HG03378 (cell line): ENCODE measurements at regions not wholly inside any gene's neighbourhood (a gene's known extent, or its start where the extent isn't known, plus 50 kb on each side); places are given as distances from the start of the nearest gene placed in this dataset.

ENCODE experiments used
- ATAC-seq: cut with Tn5 transposase; IDR thresholded peaks from one replicate; pipeline ENCODE4 v1.9.1; 2021; ENCODE audit warnings: mild to moderate bottlenecking, moderate library complexity; ENCODE audit not compliant: unreplicated experiment

- no peak for ATAC-seq
Observed at GRCh38 chr1:187078916-187079315, 250.2 kb downstream of the PLA2G4A start.

GRCh38 chr1:187079330-187079729, 250.6 kb downstream of the PLA2G4A start:
- no peak for ATAC-seq

- no peak for ATAC-seq
Observed at GRCh38 chr1:187091666-187092065, 262.9 kb downstream of the PLA2G4A start.

GRCh38 chr1:187092104-187092503, 263.4 kb downstream of the PLA2G4A start:
- ATAC-seq, result no peak

- ATAC-seq, result no peak
Observed at GRCh38 chr1:187096689-187097088, 267.9 kb downstream of the PLA2G4A start.

- ATAC-seq, result no peak
Observed at GRCh38 chr1:187110351-187110750, 281.6 kb downstream of the PLA2G4A start.

GRCh38 chr1:187114792-187115191, 286.0 kb downstream of the PLA2G4A start:
- ATAC-seq, result no peak

- ATAC-seq, result no peak
Observed at GRCh38 chr1:187121661-187122060, 292.9 kb downstream of the PLA2G4A start.

- ATAC-seq, result no peak
Observed at GRCh38 chr1:187122566-187122965, 293.8 kb downstream of the PLA2G4A start.

- no peak for ATAC-seq
Observed at GRCh38 chr1:187129132-187129531, 300.4 kb downstream of the PLA2G4A start.

GRCh38 chr1:187143783-187144182, 315.0 kb downstream of the PLA2G4A start:
- ATAC-seq, result no peak

GRCh38 chr1:187146388-187146787, 317.6 kb downstream of the PLA2G4A start:
- ATAC-seq, result no peak

- no peak for ATAC-seq
Observed at GRCh38 chr1:187151555-187151954, 322.8 kb downstream of the PLA2G4A start.

GRCh38 chr1:187153047-187153446, 324.3 kb downstream of the PLA2G4A start:
- no peak for ATAC-seq

GRCh38 chr1:187157115-187157514, 328.4 kb downstream of the PLA2G4A start:
- no peak for ATAC-seq

GRCh38 chr1:187157552-187157951, 328.8 kb downstream of the PLA2G4A start:
- ATAC-seq, result no peak

- no peak for ATAC-seq
Observed at GRCh38 chr1:187167555-187167954, 338.8 kb downstream of the PLA2G4A start.

- no peak for ATAC-seq
Observed at GRCh38 chr1:187168297-187168696, 339.5 kb downstream of the PLA2G4A start.

- ATAC-seq, result no peak
Observed at GRCh38 chr1:187185389-187185788, 356.6 kb downstream of the PLA2G4A start.

GRCh38 chr1:187197685-187198084, 368.9 kb downstream of the PLA2G4A start:
- ATAC-seq, result no peak

GRCh38 chr1:187203257-187203656, 374.5 kb downstream of the PLA2G4A start:
- ATAC-seq, result no peak

- ATAC-seq, result no peak
Observed at GRCh38 chr1:187212377-187212776, 383.6 kb downstream of the PLA2G4A start.

- no peak for ATAC-seq
Observed at GRCh38 chr1:187226396-187226795, 397.6 kb downstream of the PLA2G4A start.

- no peak for ATAC-seq
Observed at GRCh38 chr1:187228790-187229189, 400.0 kb downstream of the PLA2G4A start.
